SK-N-SH (cell line): ENCODE measurements at regions not wholly inside any gene's neighbourhood (a gene's known extent, or its start where the extent isn't known, plus 50 kb on each side); places are given as distances from the start of the nearest gene placed in this dataset.

Source experiments
- CTCF ChIA-PET: fragments of 300-600, 350-600 bp; formaldehyde crosslinking; extraction: SDS; loops from one replicate; lab custom pipeline; 2021; lab: Yijun Ruan, JAX
- POLR2A ChIA-PET: fragments of 350-600 bp; sonication (Branson Sonifier 250); formaldehyde crosslinking; extraction: SDS; loops from one replicate; lab custom pipeline; 2020; ENCODE audit warnings: antibody characterized with exemption, inconsistent platforms; lab: Yijun Ruan, JAX
- DNase-seq: peaks from one replicate; pipeline ENCODE4 v3.0.0; 2012
- H2AFZ ChIP-seq: fragments of 200-600 bp; sonication (generic); 2 replicates; pipeline ENCODE4 v1.8.1; 2016; ENCODE audit warnings: antibody characterized with exemption, mild to moderate bottlenecking, low read depth
- H3F3A ChIP-seq: fragments of 200-600 bp; sonication (generic); replicated peaks from 2 replicates; pipeline ENCODE3; 2016; ENCODE audit warnings: antibody characterized with exemption, mild to moderate bottlenecking; ENCODE audit not compliant: insufficient read depth
- H3K27ac ChIP-seq, 2 experiments: fragments of 200-500 bp in 1 of 2; fragments of 200-600 bp in 1 of 2; sonication (Bioruptor generic) in 1 of 2; sonication (generic), shearing (Covaris generic) in 1 of 2; 2 replicates each; pipeline versions ENCODE4 v1.5.1 to v1.6.1; 2014 to 2016; ENCODE audit warnings: low read depth in 2 of 2, inconsistent platforms in 1 of 2, low read length in 1 of 2, mild to moderate bottlenecking in 1 of 2, mixed read lengths in 1 of 2
- H3K27me3 ChIP-seq: fragments of 200-600 bp; sonication (generic), shearing (Covaris generic); 2 replicates; pipeline ENCODE4 v1.6.1; 2016; ENCODE audit warnings: mixed run types; ENCODE audit not compliant: insufficient read depth
- H3K36me3 ChIP-seq, 2 experiments: fragments of 200-500 bp in 1 of 2; fragments of 200-600 bp in 1 of 2; sonication (Bioruptor generic) in 1 of 2; sonication (generic) in 1 of 2; replicated peaks in 1 of 2; 2 replicates each; pipeline versions ENCODE3 to v1.5.1; 2014 to 2016; ENCODE audit warnings: low read length in 1 of 2, mild to moderate bottlenecking in 1 of 2; ENCODE audit not compliant: insufficient read depth in 2 of 2, control insufficient read depth in 1 of 2
- H3K4me1 ChIP-seq, 2 experiments: fragments of 200-500 bp in 1 of 2; fragments of 200-600 bp in 1 of 2; sonication (Bioruptor generic) in 1 of 2; sonication (generic), shearing (Covaris generic) in 1 of 2; 2 replicates each; pipeline versions ENCODE4 v1.5.1 to v1.6.1; 2014 to 2016; ENCODE audit warnings: low read depth in 1 of 2, low read length in 1 of 2, mixed run types in 1 of 2; ENCODE audit not compliant: insufficient read depth in 2 of 2, control insufficient read depth in 1 of 2
- H3K4me2 ChIP-seq: fragments of 200-600 bp; sonication (generic), shearing (Covaris generic); 2 replicates; pipeline ENCODE4 v1.6.1; 2017; ENCODE audit warnings: mixed run types
- H3K4me3 ChIP-seq, 2 experiments: fragments of 200-500 bp in 1 of 2; fragments of 200-600 bp in 1 of 2; sonication (Bioruptor generic) in 1 of 2; sonication (generic), shearing (Covaris generic) in 1 of 2; 2 replicates each; pipeline versions ENCODE4 v1.5.1 to v1.8.1; 2014 to 2016; ENCODE audit warnings: low read depth in 2 of 2, inconsistent platforms in 1 of 2, low read length in 1 of 2, mild to moderate bottlenecking in 1 of 2, mixed read lengths in 1 of 2, moderate library complexity in 1 of 2
- H3K79me2 ChIP-seq: fragments of 200-600 bp; sonication (generic); 2 replicates; pipeline ENCODE4 v1.8.1; 2017; ENCODE audit warnings: mild to moderate bottlenecking; ENCODE audit not compliant: insufficient read depth
- H3K9ac ChIP-seq: fragments of 200-600 bp; sonication (generic); 2 replicates; pipeline ENCODE4 v1.6.1; 2017; ENCODE audit warnings: mixed run types
- H3K9me2 ChIP-seq: fragments of 200-600 bp; sonication (generic); 2 replicates; pipeline ENCODE4 v1.6.1; 2017; ENCODE audit warnings: mixed run types
- H3K9me3 ChIP-seq: fragments of 200-600 bp; sonication (generic); 2 replicates; pipeline ENCODE4 v1.6.1; 2017; ENCODE audit warnings: mixed run types, mild to moderate bottlenecking, moderate library complexity
- H4K20me1 ChIP-seq: fragments of 200-600 bp; sonication (generic); 2 replicates; pipeline ENCODE4 v1.6.1; 2017; ENCODE audit warnings: mild to moderate bottlenecking, mixed run types; ENCODE audit not compliant: insufficient read depth
- CHD2 ChIP-seq: fragments of 150-350 bp; IDR thresholded peaks from 2 replicates; pipeline ENCODE4 v1.6.1; 2018; ENCODE audit warnings: low read length; ENCODE audit not compliant: partially characterized antibody
- ELF1 ChIP-seq: IDR thresholded peaks from 2 replicates; pipeline ENCODE4 v1.4.0; 2012
- EZH2phosphoT487 ChIP-seq: fragments of 200-600 bp; sonication (generic); IDR thresholded peaks from 2 replicates; pipeline ENCODE4 v1.6.1; 2017; ENCODE audit warnings: low read depth, mixed run types, mild to moderate bottlenecking, antibody characterized with exemption, moderate library complexity, borderline replicate concordance
- FOSL2 ChIP-seq: IDR thresholded peaks from 2 replicates; pipeline ENCODE4 v1.4.0; 2012; ENCODE audit warnings: low read depth, mild to moderate bottlenecking, moderate library complexity, borderline replicate concordance
- GABPA ChIP-seq: IDR thresholded peaks from 2 replicates; pipeline ENCODE4 v1.4.0; 2012; ENCODE audit warnings: low read depth, mild to moderate bottlenecking
- JUND ChIP-seq: IDR thresholded peaks from 2 replicates; pipeline ENCODE4 v1.4.0; 2012
- MAX ChIP-seq: IDR thresholded peaks from 2 replicates; pipeline ENCODE4 v1.4.0; 2012; ENCODE audit warnings: low read depth
- MEF2A ChIP-seq: IDR thresholded peaks from 2 replicates; pipeline ENCODE4 v1.4.0; 2012; ENCODE audit warnings: low read depth, borderline replicate concordance
- MXI1 ChIP-seq: IDR thresholded peaks from 2 replicates; pipeline ENCODE4 v1.6.1; 2012; ENCODE audit warnings: mild to moderate bottlenecking, low read depth, low read length, improper control_type of control experiment
- NRF1 ChIP-seq: IDR thresholded peaks from 2 replicates; pipeline ENCODE4 v1.6.1; 2012; ENCODE audit warnings: low read depth, mild to moderate bottlenecking, low read length
- POLR2AphosphoS5 ChIP-seq: IDR thresholded peaks from 2 replicates; pipeline ENCODE4 v1.6.1; 2012; ENCODE audit warnings: low read depth, low read length
- RCOR1 ChIP-seq: fragments of 150-350 bp; IDR thresholded peaks from 2 replicates; pipeline ENCODE4 v1.6.1; 2017; ENCODE audit warnings: antibody characterized with exemption, low read length
- REST ChIP-seq: IDR thresholded peaks from 2 replicates; pipeline ENCODE4 v1.6.1; 2012; ENCODE audit warnings: mild to moderate bottlenecking, low read depth, low read length, moderate library complexity
- RXRA ChIP-seq: IDR thresholded peaks from 2 replicates; pipeline ENCODE4 v1.4.0; 2012; ENCODE audit warnings: low read depth, mild to moderate bottlenecking, borderline replicate concordance
- SIN3A ChIP-seq: IDR thresholded peaks from 2 replicates; pipeline ENCODE4 v1.6.1; 2012; ENCODE audit warnings: low read depth, mild to moderate bottlenecking, low read length, moderate library complexity, borderline replicate concordance
- TAF1 ChIP-seq: IDR thresholded peaks from 2 replicates; pipeline ENCODE4 v1.6.1; 2012; ENCODE audit warnings: low read depth, mild to moderate bottlenecking, low read length, moderate library complexity, borderline replicate concordance
- TCF12 ChIP-seq: IDR thresholded peaks from 2 replicates; pipeline ENCODE4 v1.4.0; 2012
- TEAD4 ChIP-seq: IDR thresholded peaks from 2 replicates; pipeline ENCODE4 v1.4.0; 2012; ENCODE audit warnings: mild to moderate bottlenecking, borderline replicate concordance; ENCODE audit not compliant: insufficient read depth
- WGBS: methylation state at CpG from one replicate; pipeline ENCODE4 v1.1.6; 2017; ENCODE audit warnings: low lambda C conversion rate; 5-methylcytosine and 5-hydroxymethylcytosine counted together
- TF ChIP-seq, protein P1 (sequence below): fragments of 150-350 bp; IDR thresholded peaks from 2 replicates; pipeline ENCODE4 v1.6.1; 2016; ENCODE audit warnings: mild to moderate bottlenecking, low read depth, low read length
- TF ChIP-seq, protein P2 (sequence below): IDR thresholded peaks from 2 replicates; pipeline ENCODE4; 2012

GRCh38 chr5:6936031-6936430 lies 222.8 kb downstream of the TENT4A start:
- TF ChIP-seq RCOR1: no peak
- TF ChIP-seq RXRA: no peak
- TF ChIP-seq POLR2AphosphoS5: no peak
- no peak for TF ChIP-seq TCF12
- TF ChIP-seq MXI1: no peak
- no peak for TF ChIP-seq FOSL2
- TF ChIP-seq, protein P1, sequence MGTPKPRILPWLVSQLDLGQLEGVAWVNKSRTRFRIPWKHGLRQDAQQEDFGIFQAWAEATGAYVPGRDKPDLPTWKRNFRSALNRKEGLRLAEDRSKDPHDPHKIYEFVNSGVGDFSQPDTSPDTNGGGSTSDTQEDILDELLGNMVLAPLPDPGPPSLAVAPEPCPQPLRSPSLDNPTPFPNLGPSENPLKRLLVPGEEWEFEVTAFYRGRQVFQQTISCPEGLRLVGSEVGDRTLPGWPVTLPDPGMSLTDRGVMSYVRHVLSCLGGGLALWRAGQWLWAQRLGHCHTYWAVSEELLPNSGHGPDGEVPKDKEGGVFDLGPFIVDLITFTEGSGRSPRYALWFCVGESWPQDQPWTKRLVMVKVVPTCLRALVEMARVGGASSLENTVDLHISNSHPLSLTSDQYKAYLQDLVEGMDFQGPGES: no peak
- no peak for TF ChIP-seq GABPA
- TF ChIP-seq MAX: no peak
- no peak for TF ChIP-seq NRF1
- no peak for TF ChIP-seq ELF1
- TF ChIP-seq EZH2phosphoT487: no peak
- TF ChIP-seq TEAD4: no peak
- no peak for TF ChIP-seq JUND
- TF ChIP-seq, protein P2, sequence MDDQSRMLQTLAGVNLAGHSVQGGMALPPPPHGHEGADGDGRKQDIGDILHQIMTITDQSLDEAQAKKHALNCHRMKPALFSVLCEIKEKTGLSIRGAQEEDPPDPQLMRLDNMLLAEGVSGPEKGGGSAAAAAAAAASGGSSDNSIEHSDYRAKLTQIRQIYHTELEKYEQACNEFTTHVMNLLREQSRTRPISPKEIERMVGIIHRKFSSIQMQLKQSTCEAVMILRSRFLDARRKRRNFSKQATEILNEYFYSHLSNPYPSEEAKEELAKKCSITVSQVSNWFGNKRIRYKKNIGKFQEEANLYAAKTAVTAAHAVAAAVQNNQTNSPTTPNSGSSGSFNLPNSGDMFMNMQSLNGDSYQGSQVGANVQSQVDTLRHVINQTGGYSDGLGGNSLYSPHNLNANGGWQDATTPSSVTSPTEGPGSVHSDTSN: no peak
- TF ChIP-seq SIN3A: no peak
- TF ChIP-seq TAF1: no peak
- no peak for TF ChIP-seq REST
- no peak for TF ChIP-seq MEF2A
- no peak for TF ChIP-seq CHD2
- TF ChIP-seq, all 33 proteins: peak for 0

More at GRCh38 chr5:6936031-6936430, 222.8 kb downstream of the TENT4A start:
- CTCF ChIA-PET: no interaction called here
- 0% methylated on average over 1 of the region's 1 CpG for WGBS
- Histone ChIP-seq H3K9ac (no peak overlapping the region), H4K20me1 (no peaks in the 10 kb centered on the region), H3F3A (no peaks in the 10 kb centered on the region), H3K4me1 (no peaks in the 10 kb centered on the region), H3K27ac (no peak overlapping the region), H3K79me2 (no peaks in the 10 kb centered on the region), H3K9me3 (no peaks in the 10 kb centered on the region), H2AFZ (no peak overlapping the region), H3K9me2 (no peaks in the 10 kb centered on the region), H3K36me3 (no peaks in the 10 kb centered on the region), H3K4me2 (no peak overlapping the region), H3K4me3 (no peak overlapping the region), H3K27me3 (no peaks in the 10 kb centered on the region)
- POLR2A ChIA-PET: no interaction called here
- DNase-seq: no peak
